Stimulated activated naive B cell treated with anti-CD40 and anti-IgM and Interleukin-4, amounts not matched to agents 10 μg/mL and 1 μg/mL and 100 μg/mL, for 72 hours (primary cell): ENCODE measurements at regions not wholly inside any gene's neighbourhood (a gene's known extent, or its start where the extent isn't known, plus 50 kb on each side); places are given as distances from the start of the nearest gene placed in this dataset.

Experiments used
- ATAC-seq, 2 donors: fragments of 150-1000 bp; cut with Tn5 transposase; replicated peaks; 2 replicates each; pipeline ENCODE4 v1.10.0; 2021; ENCODE audit warnings: moderate library complexity in 1 of 2
- DNase-seq: peaks from one replicate; pipeline ENCODE4 v3.0.0; 2021
- H3K27ac Mint-ChIP-seq: one replicate; pipeline ENCODE4 v1.8.0; 2022; ENCODE audit warnings: mild to moderate bottlenecking, mixed read lengths
- H3K27me3 Mint-ChIP-seq, 2 donors: one replicate each; pipeline ENCODE4 v1.8.0; 2022; ENCODE audit warnings: mixed read lengths in 2 of 2
- H3K36me3 Mint-ChIP-seq, 2 donors: one replicate each; pipeline ENCODE4 v1.8.0; 2022; ENCODE audit warnings: mixed read lengths in 2 of 2, mild to moderate bottlenecking in 1 of 2
- H3K4me1 Mint-ChIP-seq, 2 donors: one replicate each; pipeline ENCODE4 v1.8.0; 2022; ENCODE audit warnings: mixed read lengths in 2 of 2, mild to moderate bottlenecking in 1 of 2
- H3K4me3 Mint-ChIP-seq, 2 donors: one replicate each; pipeline ENCODE4 v1.8.0; 2022; ENCODE audit warnings: mild to moderate bottlenecking in 2 of 2, mixed read lengths in 2 of 2, moderate library complexity in 1 of 2
- H3K9me3 Mint-ChIP-seq, 2 donors: one replicate each; pipeline ENCODE4 v1.8.0; 2022; ENCODE audit warnings: mixed read lengths in 2 of 2, mild to moderate bottlenecking in 1 of 2

DNA sequence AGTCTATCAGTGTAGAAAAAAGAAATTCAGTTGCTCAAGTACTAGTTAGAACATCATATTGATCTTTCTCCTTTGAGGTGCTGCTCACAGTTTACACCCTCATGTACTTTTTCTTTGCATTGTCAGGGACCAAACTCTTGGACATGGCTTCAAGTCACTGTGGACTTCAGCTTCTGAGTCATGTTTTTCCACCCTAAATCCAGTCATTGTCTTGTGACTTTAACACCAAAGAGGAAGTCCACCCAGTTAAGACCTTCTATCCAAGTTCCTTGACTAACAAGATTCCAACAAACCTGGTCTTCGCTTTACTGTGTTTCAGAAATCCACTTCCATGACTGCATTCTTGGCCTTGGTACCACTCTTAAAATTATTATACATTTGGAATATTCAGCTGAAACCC lies 206.7 kb upstream of the ARGLU1 start:
- ATAC-seq (no peak), DNase-seq (no peak)
- no peaks in the 10 kb centered on the region for H3K4me1 Mint-ChIP-seq
- H3K27ac Mint-ChIP-seq = no peak overlapping the region
- no peaks in the 10 kb centered on the region for H3K36me3 Mint-ChIP-seq
- no peaks in the 10 kb centered on the region for H3K27me3 Mint-ChIP-seq
- H3K9me3 Mint-ChIP-seq = peaks cover 7 to 11% of the 10 kb centered on the region in 2 donors
- no peak overlapping the region for H3K4me3 Mint-ChIP-seq

- Mint-ChIP-seq H3K27ac (no peak overlapping the region), H3K27me3 (no peaks in the 10 kb centered on the region), H3K4me3 (no peak overlapping the region), H3K9me3 (peaks cover 13 to 18% of the 10 kb centered on the region in 2 donors), H3K4me1 (no peaks in the 10 kb centered on the region), H3K36me3 (no peaks in the 10 kb centered on the region)
- DNase-seq (no peak), ATAC-seq (no peak)
Observed at GRCh38 chr13:106772006-106772601, 204.2 kb upstream of the ARGLU1 start.

GRCh38 chr13:106768991-106769390 lies 201.1 kb upstream of the ARGLU1 start:
- H3K27ac Mint-ChIP-seq = no peak overlapping the region
- H3K36me3 Mint-ChIP-seq = no peaks in the 10 kb centered on the region
- ATAC-seq (no peak), DNase-seq (no peak)
- no peaks in the 10 kb centered on the region for H3K4me1 Mint-ChIP-seq
- H3K27me3 Mint-ChIP-seq = no peaks in the 10 kb centered on the region
- no peak overlapping the region for H3K4me3 Mint-ChIP-seq
- peaks cover 5 to 7% of the 10 kb centered on the region in 2 donors for H3K9me3 Mint-ChIP-seq

DNA sequence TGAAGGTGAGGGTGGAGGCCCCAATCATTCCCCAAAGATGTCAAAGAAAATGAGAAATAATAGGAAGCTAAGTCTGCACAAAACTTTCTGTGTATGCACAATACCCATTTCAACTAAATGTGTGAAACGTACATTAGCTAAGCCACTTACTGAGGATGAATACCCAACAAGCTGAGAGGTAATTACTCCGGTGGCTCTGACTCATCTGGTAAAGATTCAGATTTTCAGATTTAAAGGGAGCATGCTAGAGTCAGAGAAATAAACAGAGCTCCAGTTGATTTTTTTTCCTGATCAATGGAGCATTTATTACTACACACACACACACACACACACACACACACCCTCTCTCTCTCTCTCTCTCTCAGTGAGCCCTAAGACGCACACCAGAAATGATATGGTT lies 194.8 kb upstream of the ARGLU1 start:
- ATAC-seq (no peak), DNase-seq (no peak)
- Mint-ChIP-seq H3K27ac (no peak overlapping the region), H3K9me3 (peaks cover 3 to 5% of the 10 kb centered on the region in 2 donors), H3K36me3 (no peaks in the 10 kb centered on the region), H3K4me3 (no peak overlapping the region), H3K4me1 (no peaks in the 10 kb centered on the region), H3K27me3 (no peaks in the 10 kb centered on the region)

GRCh38 chr13:106756446-106756845 lies 188.5 kb upstream of the ARGLU1 start:
- no peak for ATAC-seq
- H3K36me3 Mint-ChIP-seq = no peaks in the 10 kb centered on the region
- DNase-seq = no peak
- peaks cover 9 to 13% of the 10 kb centered on the region in 2 donors for H3K27me3 Mint-ChIP-seq
- H3K4me1 Mint-ChIP-seq = peaks cover 3 to 4% of the 10 kb centered on the region in 2 donors
- no peak overlapping the region for H3K4me3 Mint-ChIP-seq
- no peaks in the 10 kb centered on the region for H3K9me3 Mint-ChIP-seq
- H3K27ac Mint-ChIP-seq = no peak overlapping the region

DNA sequence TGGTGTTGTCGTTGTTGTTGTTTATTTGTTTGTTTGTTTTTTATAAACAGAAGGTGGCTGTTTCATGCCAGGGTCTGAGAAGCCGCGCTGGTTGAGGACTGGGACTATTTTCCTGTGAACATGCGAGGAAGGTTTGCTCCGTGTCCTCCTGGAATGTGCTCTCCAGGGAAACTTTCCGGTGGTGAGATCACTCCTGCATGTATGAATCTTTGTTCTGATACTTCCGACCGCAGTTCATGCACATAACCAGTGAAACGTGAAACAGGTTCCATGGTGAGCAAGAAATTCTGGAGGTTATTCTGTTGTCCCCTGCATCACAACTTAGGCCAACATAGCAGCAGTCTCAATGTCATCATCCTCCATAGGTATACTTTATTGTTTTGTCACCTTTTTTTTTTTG lies 187.6 kb upstream of the ARGLU1 start:
- Mint-ChIP-seq H3K27me3 (peaks cover 9 to 13% of the 10 kb centered on the region in 2 donors), H3K4me3 (no peak overlapping the region), H3K27ac (no peak overlapping the region), H3K36me3 (no peaks in the 10 kb centered on the region), H3K9me3 (no peaks in the 10 kb centered on the region), H3K4me1 (peaks cover 3 to 4% of the 10 kb centered on the region in 2 donors)
- DNase-seq (no peak), ATAC-seq (no peak)

- H3K27me3 Mint-ChIP-seq = peaks cover 9 to 13% of the 10 kb centered on the region in 2 donors
- H3K4me3 Mint-ChIP-seq = no peak overlapping the region
- no peaks in the 10 kb centered on the region for H3K36me3 Mint-ChIP-seq
- DNase-seq (no peak), ATAC-seq (no peak)
- H3K4me1 Mint-ChIP-seq = peaks cover 3 to 4% of the 10 kb centered on the region in 2 donors
- no peaks in the 10 kb centered on the region for H3K9me3 Mint-ChIP-seq
- no peak overlapping the region for H3K27ac Mint-ChIP-seq
Observed at GRCh38 chr13:106753251-106753650, 185.3 kb upstream of the ARGLU1 start.

DNA sequence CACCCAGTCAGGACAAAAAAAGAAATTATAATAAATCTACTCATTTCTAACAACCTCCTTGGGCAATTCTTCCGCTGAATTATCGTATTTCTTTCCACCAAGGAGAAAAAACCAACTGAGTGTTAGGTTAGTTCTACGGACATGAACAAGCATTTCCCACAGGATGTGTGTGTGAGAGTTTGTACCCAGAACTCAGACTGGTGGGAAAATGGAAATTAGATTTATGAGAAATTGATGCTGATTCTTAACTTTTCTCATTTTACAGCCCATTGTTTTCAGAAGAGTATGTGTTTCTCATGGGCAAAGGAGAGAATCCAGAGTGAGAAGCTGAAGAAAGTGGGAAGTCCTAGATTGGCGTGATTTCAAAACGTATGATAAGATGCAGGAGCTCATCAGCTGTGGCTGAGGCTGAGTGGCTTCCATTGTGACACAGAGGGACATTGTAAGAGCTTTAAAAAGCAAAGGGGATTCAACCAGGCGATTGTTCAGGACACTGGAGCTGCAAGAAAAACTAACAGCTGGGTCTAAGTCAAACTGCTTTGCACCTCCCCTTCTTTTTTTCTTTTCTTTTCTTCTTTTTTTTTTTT lies 184.7 kb upstream of the ARGLU1 start:
- Mint-ChIP-seq H3K27ac (no peak overlapping the region), H3K4me1 (peaks cover 3 to 4% of the 10 kb centered on the region in 2 donors), H3K27me3 (peaks cover 9 to 13% of the 10 kb centered on the region in 2 donors), H3K9me3 (no peaks in the 10 kb centered on the region), H3K4me3 (no peak overlapping the region), H3K36me3 (no peaks in the 10 kb centered on the region)
- no peak for ATAC-seq
- no peak for DNase-seq

GRCh38 chr13:106748785-106749184 lies 180.8 kb upstream of the ARGLU1 start:
- Mint-ChIP-seq H3K4me3 (no peak overlapping the region), H3K4me1 (peaks cover 3 to 4% of the 10 kb centered on the region in 2 donors), H3K36me3 (no peaks in the 10 kb centered on the region), H3K27me3 (peaks cover 5 to 9% of the 10 kb centered on the region in 2 donors), H3K27ac (no peak overlapping the region), H3K9me3 (no peaks in the 10 kb centered on the region)
- no peak for DNase-seq
- ATAC-seq = no peak

DNA sequence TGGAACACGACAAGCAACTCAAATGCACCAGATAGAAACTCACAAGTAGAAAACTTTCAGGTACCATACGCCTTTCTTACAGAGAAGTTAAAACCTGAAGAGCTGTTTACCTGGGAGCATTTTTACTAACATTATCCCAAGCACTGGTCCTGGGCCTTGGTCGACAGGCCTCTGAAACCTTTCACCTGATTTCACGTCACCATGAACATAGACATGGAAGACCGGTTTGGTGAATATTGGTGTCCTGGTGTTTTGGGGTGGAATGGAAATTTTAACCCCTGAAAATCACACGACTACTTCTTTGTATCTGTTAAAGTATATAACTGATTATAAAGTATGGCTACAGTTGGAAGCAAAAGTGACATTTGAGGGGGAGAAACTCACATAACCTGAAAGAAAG lies 176.6 kb upstream of the ARGLU1 start:
- no peak for DNase-seq
- no peak for ATAC-seq

GRCh38 chr13:106738186-106738678 lies 170.3 kb upstream of the ARGLU1 start:
- DNase-seq (no peak), ATAC-seq (no peak)
- Mint-ChIP-seq H3K9me3 (peaks cover 2 to 8% of the 10 kb centered on the region in 2 donors), H3K4me1 (no peaks in the 10 kb centered on the region), H3K27ac (no peak overlapping the region), H3K36me3 (peaks cover 0 to 4% of the 10 kb centered on the region in 2 donors), H3K27me3 (no peaks in the 10 kb centered on the region), H3K4me3 (no peak overlapping the region)

More for the DNA sequence above, 176.6 kb upstream of the ARGLU1 start:
- no peaks in the 10 kb centered on the region for H3K4me1 Mint-ChIP-seq
- H3K27me3 Mint-ChIP-seq = no peaks in the 10 kb centered on the region
- H3K36me3 Mint-ChIP-seq = no peaks in the 10 kb centered on the region
- H3K9me3 Mint-ChIP-seq = no peaks in the 10 kb centered on the region
- no peak overlapping the region for H3K27ac Mint-ChIP-seq
- H3K4me3 Mint-ChIP-seq = no peak overlapping the region

DNA sequence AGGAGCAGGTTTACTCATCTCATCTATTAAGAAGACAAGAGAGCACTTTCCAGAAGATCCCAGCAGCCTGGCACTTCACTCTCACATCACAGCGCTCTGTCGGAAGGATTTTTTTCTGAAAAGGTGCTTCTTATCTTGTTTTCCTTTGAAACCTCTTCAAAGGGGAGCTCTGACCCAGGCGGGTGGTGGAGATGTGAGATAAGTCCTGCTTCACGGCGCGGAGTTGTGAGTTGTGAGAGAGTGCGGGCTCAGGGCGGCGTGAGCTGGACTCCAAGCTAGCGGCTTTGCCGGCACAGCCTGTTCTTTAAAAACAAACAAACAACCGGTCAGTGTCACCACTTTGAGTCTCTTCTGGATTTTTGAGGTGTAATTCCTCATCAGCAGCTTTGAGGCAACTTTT lies 169.0 kb upstream of the ARGLU1 start:
- Mint-ChIP-seq H3K36me3 (peaks cover 0 to 4% of the 10 kb centered on the region in 2 donors), H3K9me3 (peaks cover 2 to 8% of the 10 kb centered on the region in 2 donors), H3K27me3 (no peaks in the 10 kb centered on the region), H3K27ac (no peak overlapping the region), H3K4me1 (no peaks in the 10 kb centered on the region), H3K4me3 (no peak overlapping the region)
- DNase-seq (no peak), ATAC-seq (no peak)

DNA sequence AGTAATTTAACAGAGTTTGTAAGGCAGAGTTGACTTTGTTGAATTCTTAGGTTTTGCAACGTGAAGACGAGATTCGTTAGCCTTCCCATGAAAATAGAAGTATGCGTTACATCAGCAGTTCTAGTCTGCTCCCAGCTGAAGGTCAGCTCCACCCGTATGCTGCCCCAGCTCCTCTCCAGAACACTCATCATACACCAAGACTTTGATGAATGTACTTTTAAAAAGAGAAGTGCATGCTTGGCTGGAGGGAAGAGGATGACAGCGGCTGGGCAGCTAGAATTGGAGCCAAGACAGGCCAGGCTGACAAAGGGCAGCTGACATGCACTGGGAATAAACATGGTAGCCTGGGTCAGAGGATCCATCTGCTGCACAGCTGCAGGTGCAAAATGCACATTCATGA lies 166.3 kb upstream of the ARGLU1 start:
- ATAC-seq (no peak), DNase-seq (no peak)
- H3K4me1 Mint-ChIP-seq = no peaks in the 10 kb centered on the region
- no peak overlapping the region for H3K27ac Mint-ChIP-seq
- no peak overlapping the region for H3K4me3 Mint-ChIP-seq
- H3K27me3 Mint-ChIP-seq = no peaks in the 10 kb centered on the region
- H3K9me3 Mint-ChIP-seq = peaks cover 2 to 8% of the 10 kb centered on the region in 2 donors
- H3K36me3 Mint-ChIP-seq = peaks cover 0 to 4% of the 10 kb centered on the region in 2 donors

- H3K27me3 Mint-ChIP-seq = no peaks in the 10 kb centered on the region
- no peak for ATAC-seq
- no peak overlapping the region for H3K27ac Mint-ChIP-seq
- H3K9me3 Mint-ChIP-seq = peaks cover 5 to 10% of the 10 kb centered on the region in 2 donors
- no peak overlapping the region for H3K4me3 Mint-ChIP-seq
- no peak for DNase-seq
- H3K36me3 Mint-ChIP-seq = no peaks in the 10 kb centered on the region
- H3K4me1 Mint-ChIP-seq = no peaks in the 10 kb centered on the region
Observed at GRCh38 chr13:106723036-106723435, 155.1 kb upstream of the ARGLU1 start.

DNA sequence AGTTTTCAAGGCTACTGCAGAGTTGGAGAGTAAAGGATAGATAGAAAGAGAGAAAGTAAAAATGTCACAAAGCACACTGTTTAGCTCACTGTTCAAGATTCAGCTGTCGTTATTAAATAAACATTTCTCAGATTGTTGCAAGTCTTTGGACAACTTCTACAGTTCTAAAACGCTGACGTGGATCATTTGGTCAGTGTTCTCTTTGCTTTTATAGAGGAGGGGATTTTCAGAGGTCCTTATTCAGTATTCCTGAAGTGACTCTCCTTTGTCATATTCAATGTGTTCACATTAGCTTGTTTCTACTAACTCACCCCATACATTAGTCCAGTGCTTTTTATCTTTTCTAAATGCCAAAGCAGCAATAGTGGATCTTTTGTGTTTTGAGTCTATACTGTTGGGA lies 154.7 kb upstream of the ARGLU1 start:
- H3K4me1 Mint-ChIP-seq = no peaks in the 10 kb centered on the region
- no peak for DNase-seq
- no peak for ATAC-seq
- no peak overlapping the region for H3K27ac Mint-ChIP-seq
- peaks cover 5 to 13% of the 10 kb centered on the region in 2 donors for H3K9me3 Mint-ChIP-seq
- H3K27me3 Mint-ChIP-seq = no peaks in the 10 kb centered on the region
- H3K36me3 Mint-ChIP-seq = no peaks in the 10 kb centered on the region
- H3K4me3 Mint-ChIP-seq = no peak overlapping the region
